H9 (cell line): ENCODE measurements at regions not wholly inside any gene's neighbourhood (a gene's known extent, or its start where the extent isn't known, plus 50 kb on each side); places are given as distances from the start of the nearest gene placed in this dataset.

Experiments
- DNase-seq: peaks from one replicate; pipeline ENCODE4 v3.0.0-alpha.2; 2017
- H2AFZ ChIP-seq: one replicate; pipeline ENCODE4 v1.6.1; 2013; ENCODE audit warnings: mild to moderate bottlenecking, low read length, control low read depth, moderate library complexity
- H2AK5ac ChIP-seq: 2 replicates; pipeline ENCODE4 v1.6.1; 2013; ENCODE audit warnings: low read length, control low read depth, mixed read lengths; ENCODE audit not compliant: insufficient read length
- H2BK120ac ChIP-seq: one replicate; pipeline ENCODE4 v1.6.1; 2013; ENCODE audit warnings: low read depth, mild to moderate bottlenecking, low read length, control low read depth, inconsistent platforms; ENCODE audit not compliant: poor library complexity, severe bottlenecking
- H2BK12ac ChIP-seq: 2 replicates; pipeline ENCODE4 v1.6.1; 2013; ENCODE audit warnings: low read length, control low read depth, mixed read lengths, low read depth; ENCODE audit not compliant: insufficient read length
- H2BK15ac ChIP-seq: 2 replicates; pipeline ENCODE4 v1.6.1; 2013; ENCODE audit warnings: low read depth, low read length, control low read depth
- H2BK20ac ChIP-seq: one replicate; pipeline ENCODE4 v1.6.1; 2013; ENCODE audit warnings: low read depth, mild to moderate bottlenecking, low read length, control low read depth, inconsistent platforms; ENCODE audit not compliant: poor library complexity, severe bottlenecking
- H2BK5ac ChIP-seq: 2 replicates; pipeline ENCODE4 v1.6.1; 2013; ENCODE audit warnings: low read length, control low read depth, mixed read lengths; ENCODE audit not compliant: insufficient read length
- H3K14ac ChIP-seq: 2 replicates; pipeline ENCODE4 v1.6.1; 2013; ENCODE audit warnings: low read length, control low read depth; ENCODE audit not compliant: insufficient read depth
- H3K18ac ChIP-seq: 2 replicates; pipeline ENCODE4 v1.6.1; 2013; ENCODE audit warnings: low read depth, mild to moderate bottlenecking, mixed read lengths, low read length, control low read depth; ENCODE audit not compliant: insufficient read length
- H3K23ac ChIP-seq: 2 replicates; pipeline ENCODE4 v1.6.1; 2013; ENCODE audit warnings: low read length, control low read depth, mixed read lengths, low read depth; ENCODE audit not compliant: insufficient read length
- H3K23me2 ChIP-seq: 2 replicates; pipeline ENCODE4 v1.6.1; 2013; ENCODE audit warnings: low read depth, mild to moderate bottlenecking, mixed read lengths, low read length, control low read depth; ENCODE audit not compliant: insufficient read length, poor library complexity, severe bottlenecking
- H3K27ac ChIP-seq: 2 replicates; pipeline ENCODE4 v1.5.1; 2013; ENCODE audit warnings: low read length, control low read depth, mixed read lengths, low read depth; ENCODE audit not compliant: insufficient read length
- H3K27me3 ChIP-seq: 2 replicates; pipeline ENCODE4 v1.6.1; 2013; ENCODE audit warnings: low read length, control low read depth, inconsistent platforms; ENCODE audit not compliant: insufficient read depth
- H3K4ac ChIP-seq: 2 replicates; pipeline ENCODE4 v1.6.1; 2013; ENCODE audit warnings: low read depth, mild to moderate bottlenecking, control low read depth, inconsistent platforms, low read length, moderate library complexity
- H3K4me1 ChIP-seq: 2 replicates; pipeline ENCODE4 v1.6.1; 2013; ENCODE audit warnings: low read length, control low read depth, inconsistent platforms; ENCODE audit not compliant: insufficient read depth
- H3K4me2 ChIP-seq: 2 replicates; pipeline ENCODE4 v1.6.1; 2013; ENCODE audit warnings: low read length, control low read depth, mixed read lengths; ENCODE audit not compliant: insufficient read length, insufficient read depth
- H3K56ac ChIP-seq: 2 replicates; pipeline ENCODE4 v1.6.1; 2013; ENCODE audit warnings: low read depth, mild to moderate bottlenecking, mixed read lengths, low read length, control low read depth; ENCODE audit not compliant: insufficient read length
- H3K79me1 ChIP-seq: 2 replicates; pipeline ENCODE4 v1.6.1; 2013; ENCODE audit warnings: low read depth, mild to moderate bottlenecking, moderate library complexity, low read length, control low read depth, inconsistent platforms; ENCODE audit not compliant: insufficient read depth, poor library complexity, severe bottlenecking
- H3K79me2 ChIP-seq: 2 replicates; pipeline ENCODE4 v1.6.1; 2013; ENCODE audit warnings: low read length, control low read depth, inconsistent platforms; ENCODE audit not compliant: insufficient read depth
- H3K9ac ChIP-seq: 2 replicates; pipeline ENCODE4 v1.6.1; 2013; ENCODE audit warnings: low read length, control low read depth, mixed read lengths; ENCODE audit not compliant: insufficient read length; ENCODE audit errors: extremely low read depth
- H3K9me3 ChIP-seq: one replicate; pipeline ENCODE4 v1.6.1; 2013; ENCODE audit warnings: low read depth, low read length, inconsistent platforms; ENCODE audit not compliant: control insufficient read depth
- H3T11ph ChIP-seq: one replicate; pipeline ENCODE4 v1.6.1; 2013; ENCODE audit warnings: mild to moderate bottlenecking, low read length, control low read depth, inconsistent platforms
- H4K20me1 ChIP-seq: one replicate; pipeline ENCODE4 v1.6.1; 2013; ENCODE audit not compliant: control insufficient read depth, insufficient read length, insufficient read depth
- H4K5ac ChIP-seq: 2 replicates; pipeline ENCODE4 v1.6.1; 2013; ENCODE audit warnings: low read depth, mild to moderate bottlenecking, mixed read lengths, low read length, control low read depth; ENCODE audit not compliant: insufficient read length
- H4K8ac ChIP-seq: replicated peaks from 2 replicates; pipeline ENCODE4 v1.6.1; 2013; ENCODE audit warnings: low read length, control low read depth, mixed read lengths, low read depth; ENCODE audit not compliant: insufficient read length
- H4K91ac ChIP-seq: 2 replicates; pipeline ENCODE4 v1.6.1; 2013; ENCODE audit warnings: low read depth, mild to moderate bottlenecking, moderate library complexity, mixed read lengths, low read length, control low read depth; ENCODE audit not compliant: insufficient read length
- H3K27ac Mint-ChIP-seq, 3 experiments: 2 replicates in 2 of 3; 3 replicates in 1 of 3; pipeline ENCODE4 v1.8.0; 2020 to 2021; ENCODE audit warnings: mixed read lengths in 3 of 3, mild to moderate bottlenecking in 1 of 3, moderate library complexity in 1 of 3
- H3K27me3 Mint-ChIP-seq: 2 replicates; pipeline ENCODE4 v1.8.0; 2021; ENCODE audit warnings: low read depth, mild to moderate bottlenecking, moderate library complexity, mixed read lengths
- H3K36me3 Mint-ChIP-seq, 3 experiments: 2 replicates in 2 of 3; 3 replicates in 1 of 3; pipeline ENCODE4 v1.8.0; 2020 to 2021; ENCODE audit warnings: low read depth in 3 of 3, mixed read lengths in 3 of 3; ENCODE audit not compliant: insufficient read depth in 1 of 3
- H3K4me1 Mint-ChIP-seq, 2 experiments: 2 replicates each; pipeline ENCODE4 v1.8.0; 2020; ENCODE audit warnings: mixed read lengths in 2 of 2
- H3K4me3 Mint-ChIP-seq, 2 experiments: 2 replicates in 1 of 2; 3 replicates in 1 of 2; pipeline ENCODE4 v1.8.0; 2020 to 2021; ENCODE audit warnings: mild to moderate bottlenecking in 2 of 2, mixed read lengths in 2 of 2, moderate library complexity in 1 of 2
- H3K9me3 Mint-ChIP-seq, 2 experiments: 2 replicates in 1 of 2; 3 replicates in 1 of 2; pipeline ENCODE4 v1.8.0; 2020; ENCODE audit warnings: mild to moderate bottlenecking in 2 of 2, mixed read lengths in 2 of 2, moderate library complexity in 1 of 2
- CTCF ChIP-seq: fragments of 200-600 bp; sonication (generic); conservative IDR thresholded peaks from 3 replicates; pipeline ENCODE4 v1.8.0; 2021; ENCODE audit warnings: antibody characterized with exemption, mild to moderate bottlenecking
- WGBS: extraction: QIAGEN DNeasy Blood & Tissue Kit; methylation state at CpG from one replicate; pipeline ENCODE4 v1.1.7; 2013; ENCODE audit warnings: missing lambda C conversion rate, low lambda C conversion rate, mixed read lengths; ENCODE audit not compliant: insufficient read length; ENCODE audit errors: extremely low coverage; 5-methylcytosine and 5-hydroxymethylcytosine counted together

GRCh38 chr1:94335447-94335846 lies 82.7 kb upstream of the ABCD3 start:
- no peak overlapping the region for H2AFZ ChIP-seq

More at GRCh38 chr1:94335447-94335846, 82.7 kb upstream of the ABCD3 start:
- no peak overlapping the region for H2BK15ac ChIP-seq
- H3K79me1 ChIP-seq, result no peaks in the 10 kb centered on the region
- H3K27me3 ChIP-seq, result no peaks in the 10 kb centered on the region
- H3K27ac ChIP-seq, result no peak overlapping the region
- no peak overlapping the region for H4K8ac ChIP-seq
- no CpG with 5 or more reads among the region's 2 CpGs for WGBS
- H4K91ac ChIP-seq, result no peak overlapping the region
- H2BK12ac ChIP-seq, result no peak overlapping the region
- Mint-ChIP-seq H3K4me3 (no peak overlapping the region), H3K9me3 (no peaks in the 10 kb centered on the region), H3K4me1 (peaks cover 6 to 9% of the 10 kb centered on the region in 2 experiments; a peak in 3 of 4 replicates), H3K36me3 (no peaks in the 10 kb centered on the region), H3K27ac (no peak overlapping the region), H3K27me3 (peaks cover 7% of the 10 kb centered on the region)
- no peak overlapping the region for H2AK5ac ChIP-seq
- no peak for DNase-seq
- no peaks in the 10 kb centered on the region for H3K79me2 ChIP-seq
- H2BK20ac ChIP-seq, result no peak overlapping the region
- H3K18ac ChIP-seq, result no peak overlapping the region
- H3K23me2 ChIP-seq, result no peaks in the 10 kb centered on the region
- H4K20me1 ChIP-seq, result no peaks in the 10 kb centered on the region
- no peak overlapping the region for H3K14ac ChIP-seq
- no peak overlapping the region for H3K56ac ChIP-seq
- no peak overlapping the region for H2BK120ac ChIP-seq
- H3K23ac ChIP-seq, result no peak overlapping the region
- H3K4me2 ChIP-seq, result no peak overlapping the region
- H3K4me1 ChIP-seq, result no peaks in the 10 kb centered on the region
- H4K5ac ChIP-seq, result no peak overlapping the region
- H3K9me3 ChIP-seq, result no peaks in the 10 kb centered on the region
- no peak overlapping the region for H2BK5ac ChIP-seq
- H3T11ph ChIP-seq, result no peak overlapping the region
- TF ChIP-seq CTCF, result no peak
- H3K9ac ChIP-seq, result no peak overlapping the region
- H3K4ac ChIP-seq, result no peak overlapping the region
